ENCODE measurements at regions not wholly inside any gene's neighbourhood (a gene's known extent, or its start where the extent isn't known, plus 50 kb on each side); places are given as distances from the start of the nearest gene placed in this dataset.

- ATAC-seq (ENCODE audit: poor library complexity): no peak
- Mint-ChIP-seq H3K36me3 (ENCODE audit: low read depth) (peaks cover 62% of the 10 kb centered on the region), H3K9me3 (no peaks in the 10 kb centered on the region), H3K4me1 (ENCODE audit: low read depth) (peaks cover 11% of the 10 kb centered on the region), H3K27ac (peak overlapping the region; percentile 27), H3K27me3 (no peaks in the 10 kb centered on the region), H3K4me3 (no peak overlapping the region)
- ChIA-PET POLR2A (interaction anchor here (1.0 kb wide), 1 partner anchor 14 kb away, joined by 3 read pairs; no protein-coding TSS in a partner anchor), CTCF (no interaction called here)
- Histone ChIP-seq H3K4me3 (ENCODE audit: low read length) (no peak overlapping the region), H3K27ac (ENCODE audit: low read depth in 1 of 2, low read length in 2 of 2) (peak overlapping the region in 1 of 2 donors; percentile 9), H3K36me3 (ENCODE audit: insufficient read depth, low read length) (peaks cover 25% of the 10 kb centered on the region), H3K9me3 (ENCODE audit: control insufficient read depth in 1 of 2, insufficient read depth in 1 of 2, low read length in 2 of 2) (peaks cover 0 to 16% of the 10 kb centered on the region in 2 experiments), H3K4me1 (ENCODE audit: insufficient read depth, low read length) (peaks cover 30% of the 10 kb centered on the region), H3K27me3 (ENCODE audit: control insufficient read depth in 1 of 2, insufficient read depth in 2 of 2, low read length in 2 of 2) (no peaks in the 10 kb centered on the region)
- intact Hi-C loops (cut with DNase I, micrococcal nuclease): no loop called here
- TF ChIP-seq CTCF (IDR thresholded peaks at IDR 0.05): no peak
- DNase-seq: no peak
Measured at GRCh38 chr12:124479680-124480468, 87.5 kb downstream of the NCOR2 start.

- Mint-ChIP-seq H3K4me1 (ENCODE audit: low read depth) (peaks cover 11% of the 10 kb centered on the region), H3K27ac (peak overlapping the region; percentile 9)
Measured at GRCh38 chr12:124478985-124479645, 88.3 kb downstream of the NCOR2 start.

GRCh38 chr12:124478416-124478815, 89.0 kb downstream of the NCOR2 start:
- peaks cover 62% of the 10 kb centered on the region for H3K36me3 Mint-ChIP-seq (ENCODE audit: low read depth)
- peaks cover 6% of the 10 kb centered on the region for H3K9me3 Mint-ChIP-seq
- TF ChIP-seq CTCF (IDR thresholded peaks at IDR 0.05): no peak
- no peak for DNase-seq
- peaks cover 11% of the 10 kb centered on the region for H3K4me1 Mint-ChIP-seq (ENCODE audit: low read depth)
- Histone ChIP-seq H3K27ac (ENCODE audit: low read depth in 1 of 2, low read length in 2 of 2) (no peak overlapping the region), H3K9me3 (ENCODE audit: control insufficient read depth in 1 of 2, insufficient read depth in 1 of 2, low read length in 2 of 2) (peaks cover 0 to 11% of the 10 kb centered on the region in 2 experiments), H3K36me3 (ENCODE audit: insufficient read depth, low read length) (peaks cover 29% of the 10 kb centered on the region), H3K27me3 (ENCODE audit: control insufficient read depth in 1 of 2, insufficient read depth in 2 of 2, low read length in 2 of 2) (no peaks in the 10 kb centered on the region), H3K4me1 (ENCODE audit: insufficient read depth, low read length) (peaks cover 20% of the 10 kb centered on the region), H3K4me3 (ENCODE audit: low read length) (no peak overlapping the region)
- intact Hi-C loops (cut with DNase I, micrococcal nuclease): no loop called here
- H3K4me3 Mint-ChIP-seq: no peak overlapping the region
- H3K27me3 Mint-ChIP-seq: no peaks in the 10 kb centered on the region
- ChIA-PET POLR2A (no interaction called here), CTCF (no interaction called here)
- H3K27ac Mint-ChIP-seq: peak overlapping the region; percentile 9
- no peak for ATAC-seq (ENCODE audit: poor library complexity)

More at GRCh38 chr12:124478985-124479645, 88.3 kb downstream of the NCOR2 start:
- H3K36me3 ChIP-seq (ENCODE audit: insufficient read depth, low read length): peaks cover 22% of the 10 kb centered on the region
- H3K4me1 ChIP-seq (ENCODE audit: insufficient read depth, low read length): peaks cover 24% of the 10 kb centered on the region
- no peak for TF ChIP-seq CTCF (IDR thresholded peaks at IDR 0.05)
- peaks cover 62% of the 10 kb centered on the region for H3K36me3 Mint-ChIP-seq (ENCODE audit: low read depth)
- no peak overlapping the region for H3K27ac ChIP-seq (ENCODE audit: low read depth in 1 of 2, low read length in 2 of 2)
- no peaks in the 10 kb centered on the region for H3K27me3 ChIP-seq (ENCODE audit: control insufficient read depth in 1 of 2, insufficient read depth in 2 of 2, low read length in 2 of 2)
- H3K9me3 ChIP-seq (ENCODE audit: control insufficient read depth in 1 of 2, insufficient read depth in 1 of 2, low read length in 2 of 2): peaks cover 0 to 13% of the 10 kb centered on the region in 2 experiments
- DNase-seq (no peak), ATAC-seq (ENCODE audit: poor library complexity) (no peak)
- ChIA-PET CTCF (no interaction called here), POLR2A (no interaction called here)
- no peaks in the 10 kb centered on the region for H3K27me3 Mint-ChIP-seq
- no peak overlapping the region for H3K4me3 Mint-ChIP-seq
- no peaks in the 10 kb centered on the region for H3K9me3 Mint-ChIP-seq
- intact Hi-C loops (cut with DNase I, micrococcal nuclease): no loop called here
- no peak overlapping the region for H3K4me3 ChIP-seq (ENCODE audit: low read length)

Data from CD4-positive, alpha-beta T cell (primary cell).